KMS-11 (cell line): ENCODE measurements at regions not wholly inside any gene's neighbourhood (a gene's known extent, or its start where the extent isn't known, plus 50 kb on each side); places are given as distances from the start of the nearest gene placed in this dataset.
A peak's percentile ranks its signal among the peaks of the same experiment; 100 is the strongest.

Source experiments
- H2AFZ ChIP-seq: fragments of 200-600 bp; sonication (generic); 2 replicates; pipeline ENCODE4 v1.6.1; 2016; ENCODE audit warnings: antibody characterized with exemption, mixed run types, low read depth
- H3K27ac ChIP-seq: fragments of 200-600 bp; sonication (generic); 2 replicates; pipeline ENCODE4 v1.6.1; 2016; ENCODE audit warnings: mild to moderate bottlenecking, mixed run types
- H3K27me3 ChIP-seq: fragments of 200-600 bp; sonication (generic); 2 replicates; pipeline ENCODE4 v1.6.1; 2017; ENCODE audit warnings: mild to moderate bottlenecking, low read depth, mixed run types, moderate library complexity; ENCODE audit not compliant: insufficient read depth
- H3K36me3 ChIP-seq: fragments of 200-600 bp; sonication (generic); 2 replicates; pipeline ENCODE4 v1.6.1; 2017; ENCODE audit warnings: mild to moderate bottlenecking, mixed run types; ENCODE audit not compliant: insufficient read depth
- H3K4me1 ChIP-seq: fragments of 200-600 bp; sonication (generic); 2 replicates; pipeline ENCODE4 v1.6.1; 2016; ENCODE audit warnings: mild to moderate bottlenecking, low read depth, mixed run types; ENCODE audit not compliant: poor library complexity, severe bottlenecking
- H3K4me2 ChIP-seq: fragments of 200-600 bp; sonication (generic); 2 replicates; pipeline ENCODE4 v1.7.0; 2016; ENCODE audit warnings: mild to moderate bottlenecking, mixed run types
- H3K4me3 ChIP-seq: fragments of 200-600 bp; sonication (generic); IDR thresholded peaks from 2 replicates; pipeline ENCODE4 v1.6.1; 2017; ENCODE audit warnings: low read depth, low read length, mixed read lengths; ENCODE audit not compliant: insufficient read depth
- H3K79me2 ChIP-seq: fragments of 200-600 bp; sonication (generic); 2 replicates; pipeline ENCODE4 v1.6.1; 2016; ENCODE audit warnings: low read depth, mixed run types; ENCODE audit not compliant: insufficient read depth
- H3K9ac ChIP-seq: fragments of 200-600 bp; sonication (generic); 2 replicates; pipeline ENCODE4 v1.6.1; 2016; ENCODE audit warnings: mild to moderate bottlenecking, mixed run types
- H4K20me1 ChIP-seq: fragments of 200-600 bp; sonication (generic); 2 replicates; pipeline ENCODE4 v1.6.1; 2016; ENCODE audit warnings: mild to moderate bottlenecking, mixed run types; ENCODE audit not compliant: insufficient read depth
- CTCF ChIP-seq: fragments of 200-600 bp; sonication (generic); conservative IDR thresholded peaks from 2 replicates; pipeline ENCODE4 v1.6.1; 2017; ENCODE audit warnings: low read depth, mild to moderate bottlenecking, antibody characterized with exemption, low read length, moderate library complexity, mixed read lengths

GRCh38 chrX:110417128-110417527, 58.5 kb downstream of the RTL9 start:
- no peak for TF ChIP-seq CTCF
- Histone ChIP-seq H3K79me2 (no peaks in the 10 kb centered on the region), H3K4me2 (no peak overlapping the region), H2AFZ (no peak overlapping the region), H4K20me1 (no peaks in the 10 kb centered on the region), H3K36me3 (no peaks in the 10 kb centered on the region), H3K4me3 (no peak overlapping the region), H3K27me3 (no peaks in the 10 kb centered on the region), H3K4me1 (peaks cover 8% of the 10 kb centered on the region), H3K27ac (no peak overlapping the region), H3K9ac (no peak overlapping the region)

- no peak overlapping the region for H3K4me3 ChIP-seq
- no peak overlapping the region for H3K4me2 ChIP-seq
- H3K36me3 ChIP-seq = no peaks in the 10 kb centered on the region
- H4K20me1 ChIP-seq = no peaks in the 10 kb centered on the region
- no peak overlapping the region for H3K9ac ChIP-seq
- H3K27ac ChIP-seq = no peak overlapping the region
- no peaks in the 10 kb centered on the region for H3K79me2 ChIP-seq
- no peak for TF ChIP-seq CTCF
- H2AFZ ChIP-seq = no peak overlapping the region
- H3K4me1 ChIP-seq = peaks cover 8% of the 10 kb centered on the region
- H3K27me3 ChIP-seq = no peaks in the 10 kb centered on the region
Measured at GRCh38 chrX:110418316-110419235, 59.9 kb downstream of the RTL9 start.

GRCh38 chrX:110419512-110419911, 60.9 kb downstream of the RTL9 start:
- H3K4me3 ChIP-seq = no peak overlapping the region
- H3K27ac ChIP-seq = no peak overlapping the region
- TF ChIP-seq CTCF = no peak

GRCh38 chrX:110420771-110421499, 62.3 kb downstream of the RTL9 start:
- Histone ChIP-seq H3K4me1 (no peaks in the 10 kb centered on the region), H2AFZ (no peak overlapping the region), H3K4me2 (no peak overlapping the region), H3K27ac (no peak overlapping the region), H3K4me3 (no peak overlapping the region), H3K36me3 (no peaks in the 10 kb centered on the region), H3K27me3 (no peaks in the 10 kb centered on the region), H3K9ac (no peak overlapping the region), H4K20me1 (no peaks in the 10 kb centered on the region), H3K79me2 (no peaks in the 10 kb centered on the region)
- TF ChIP-seq CTCF = peak; percentile 48

More at GRCh38 chrX:110419512-110419911, 60.9 kb downstream of the RTL9 start:
- no peak overlapping the region for H3K9ac ChIP-seq
- peaks cover 5% of the 10 kb centered on the region for H3K4me1 ChIP-seq
- no peaks in the 10 kb centered on the region for H3K27me3 ChIP-seq
- no peak overlapping the region for H2AFZ ChIP-seq
- H3K79me2 ChIP-seq = no peaks in the 10 kb centered on the region
- H4K20me1 ChIP-seq = no peaks in the 10 kb centered on the region
- no peak overlapping the region for H3K4me2 ChIP-seq
- no peaks in the 10 kb centered on the region for H3K36me3 ChIP-seq
